ENCODE measurements at regions not wholly inside any gene's neighbourhood (a gene's known extent, or its start where the extent isn't known, plus 50 kb on each side); places are given as distances from the start of the nearest gene placed in this dataset.

DNA sequence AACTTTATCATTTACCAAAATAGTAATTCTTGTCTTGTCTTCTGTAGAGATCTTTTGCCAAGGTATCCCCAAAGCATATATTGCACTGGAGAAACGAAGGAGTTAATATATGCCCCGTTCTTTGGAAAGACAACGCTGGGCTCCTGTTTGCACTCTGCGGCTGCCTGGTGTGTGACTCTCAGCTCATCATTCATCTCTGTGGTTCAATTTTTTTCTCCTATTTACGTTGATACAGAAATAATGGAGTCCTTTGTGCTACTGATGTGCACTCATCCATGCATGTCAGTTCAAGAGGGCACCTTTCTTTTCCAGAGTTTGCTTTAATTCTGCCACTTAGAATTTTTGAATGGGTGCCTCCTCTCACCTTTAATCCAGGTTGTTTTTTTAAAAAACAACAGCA, 655.5 kb downstream of the DCDC2C start:
- H3K9ac ChIP-seq (ENCODE audit: low read length) = no peak overlapping the region
- H3K79me2 ChIP-seq (ENCODE audit: low read length) = no peaks in the 10 kb centered on the region
- no peaks in the 10 kb centered on the region for H3K4me1 ChIP-seq (ENCODE audit: low read length)
- no peak for TF ChIP-seq CTCF (IDR thresholded peaks at IDR 0.05; ENCODE audit: low read depth, low read length)
- no peak for TF ChIP-seq EZH2phosphoT487 (IDR thresholded peaks at IDR 0.05; ENCODE audit: low read depth)
- no peak overlapping the region for H3K4me3 ChIP-seq (ENCODE audit: low read length)
- H2AFZ ChIP-seq (ENCODE audit: low read depth, low read length) = no peak overlapping the region
- no peaks in the 10 kb centered on the region for H3K27me3 ChIP-seq (ENCODE audit: low read depth, low read length)
- no peaks in the 10 kb centered on the region for H3K9me3 ChIP-seq (ENCODE audit: insufficient read depth, low read length)
- H3K27ac ChIP-seq (ENCODE audit: low read length) = no peak overlapping the region
- H3K36me3 ChIP-seq (replicated peaks; ENCODE audit: low read depth, low read length) = no peaks in the 10 kb centered on the region
- H4K20me1 ChIP-seq (ENCODE audit: insufficient read depth, low read length) = no peaks in the 10 kb centered on the region
- H3K4me2 ChIP-seq (ENCODE audit: low read length) = no peak overlapping the region

GRCh38 chr2:4368907-4369306, 665.5 kb downstream of the DCDC2C start:
- TF ChIP-seq EZH2phosphoT487 (IDR thresholded peaks at IDR 0.05; ENCODE audit: low read depth) = no peak
- TF ChIP-seq CTCF (IDR thresholded peaks at IDR 0.05; ENCODE audit: low read depth, low read length) = no peak
- H3K79me2 ChIP-seq (ENCODE audit: low read length) = no peaks in the 10 kb centered on the region
- H3K36me3 ChIP-seq (replicated peaks; ENCODE audit: low read depth, low read length) = no peaks in the 10 kb centered on the region
- H3K4me3 ChIP-seq (ENCODE audit: low read length) = no peak overlapping the region
- no peak overlapping the region for H3K27ac ChIP-seq (ENCODE audit: low read length)
- H4K20me1 ChIP-seq (ENCODE audit: insufficient read depth, low read length) = no peaks in the 10 kb centered on the region
- no peaks in the 10 kb centered on the region for H3K27me3 ChIP-seq (ENCODE audit: low read depth, low read length)
- no peak overlapping the region for H3K9ac ChIP-seq (ENCODE audit: low read length)
- no peaks in the 10 kb centered on the region for H3K4me1 ChIP-seq (ENCODE audit: low read length)
- H2AFZ ChIP-seq (ENCODE audit: low read depth, low read length) = no peak overlapping the region
- H3K4me2 ChIP-seq (ENCODE audit: low read length) = no peak overlapping the region
- 0 out of 2 replicates have a peak, but pooled peaks cover 3% of the 10 kb centered on the region for H3K9me3 ChIP-seq (ENCODE audit: insufficient read depth, low read length)

- Histone ChIP-seq H3K36me3 (replicated peaks; ENCODE audit: low read depth, low read length) (no peaks in the 10 kb centered on the region), H3K27ac (ENCODE audit: low read length) (no peak overlapping the region)
These were observed 666.5 kb downstream of the DCDC2C start for GRCh38 chr2:4369826-4370419.

More at GRCh38 chr2:4369826-4370419, 666.5 kb downstream of the DCDC2C start:
- H2AFZ ChIP-seq (ENCODE audit: low read depth, low read length) = no peak overlapping the region
- H3K4me3 ChIP-seq (ENCODE audit: low read length) = no peak overlapping the region
- H4K20me1 ChIP-seq (ENCODE audit: insufficient read depth, low read length) = no peaks in the 10 kb centered on the region
- H3K9me3 ChIP-seq (ENCODE audit: insufficient read depth, low read length) = 0 out of 2 replicates have a peak, but pooled peaks cover 3% of the 10 kb centered on the region
- H3K79me2 ChIP-seq (ENCODE audit: low read length) = no peaks in the 10 kb centered on the region
- TF ChIP-seq CTCF (IDR thresholded peaks at IDR 0.05; ENCODE audit: low read depth, low read length) = no peak
- no peak for TF ChIP-seq EZH2phosphoT487 (IDR thresholded peaks at IDR 0.05; ENCODE audit: low read depth)
- no peaks in the 10 kb centered on the region for H3K4me1 ChIP-seq (ENCODE audit: low read length)
- H3K4me2 ChIP-seq (ENCODE audit: low read length) = no peak overlapping the region
- no peak overlapping the region for H3K9ac ChIP-seq (ENCODE audit: low read length)
- H3K27me3 ChIP-seq (ENCODE audit: low read depth, low read length) = no peaks in the 10 kb centered on the region

Measured in OCI-LY3 (cell line).